NCI-H2029 (cell line): ENCODE measurements at regions not wholly inside any gene's neighbourhood (a gene's known extent, or its start where the extent isn't known, plus 50 kb on each side); places are given as distances from the start of the nearest gene placed in this dataset.
A peak's percentile ranks its signal among the peaks of the same experiment; 100 is the strongest.

Experiments used
- DNase-seq: peaks from one replicate; lab custom pipeline; 2025; lab: John Stamatoyannopoulos, UW

GRCh38 chr1:38217316-38217715 lies 170.7 kb upstream of the POU3F1 start:
- DNase-seq = no peak

GRCh38 chr1:38213646-38214434 lies 167.2 kb upstream of the POU3F1 start:
- no peak for DNase-seq

DNA sequence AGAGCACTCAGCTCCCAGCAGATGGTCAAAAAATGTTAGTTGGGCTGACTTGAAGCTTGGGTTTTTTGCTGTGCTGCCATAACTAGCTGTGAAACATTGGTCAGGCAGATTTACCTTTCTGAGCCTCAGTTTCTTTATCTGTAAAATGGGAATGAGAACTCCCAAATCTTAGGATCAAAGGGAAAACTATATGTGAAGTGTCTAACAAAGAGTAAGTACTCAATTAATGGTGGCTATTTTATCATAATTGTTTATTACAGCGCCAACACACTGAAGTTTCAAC lies 164.2 kb upstream of the POU3F1 start:
- DNase-seq = no peak

- peak; percentile 79 for DNase-seq
Observed at GRCh38 chr1:38210021-38210894, 163.7 kb upstream of the POU3F1 start.

- DNase-seq = no peak
Observed at GRCh38 chr1:38208716-38209632, 162.4 kb upstream of the POU3F1 start.

DNA sequence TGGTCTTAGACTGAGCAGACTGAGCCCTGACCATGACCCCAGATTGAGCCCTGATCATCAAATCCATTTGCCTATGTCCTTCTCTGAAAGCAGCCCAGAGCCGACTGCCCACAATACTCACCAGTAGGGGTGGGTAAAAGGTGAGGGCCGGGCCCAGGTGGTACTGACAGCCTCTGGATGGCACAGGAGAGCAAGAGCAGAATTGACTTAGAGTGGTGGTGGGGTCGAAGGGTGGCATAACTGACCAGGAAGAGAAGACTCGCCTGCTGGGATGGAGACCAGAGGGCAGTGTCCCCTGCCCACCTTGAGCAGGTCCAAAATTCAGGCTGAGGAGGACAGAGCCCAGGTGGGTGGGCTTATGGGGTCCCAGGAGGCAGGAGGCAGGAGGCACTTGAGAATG lies 161.3 kb upstream of the POU3F1 start:
- DNase-seq = no peak

DNA sequence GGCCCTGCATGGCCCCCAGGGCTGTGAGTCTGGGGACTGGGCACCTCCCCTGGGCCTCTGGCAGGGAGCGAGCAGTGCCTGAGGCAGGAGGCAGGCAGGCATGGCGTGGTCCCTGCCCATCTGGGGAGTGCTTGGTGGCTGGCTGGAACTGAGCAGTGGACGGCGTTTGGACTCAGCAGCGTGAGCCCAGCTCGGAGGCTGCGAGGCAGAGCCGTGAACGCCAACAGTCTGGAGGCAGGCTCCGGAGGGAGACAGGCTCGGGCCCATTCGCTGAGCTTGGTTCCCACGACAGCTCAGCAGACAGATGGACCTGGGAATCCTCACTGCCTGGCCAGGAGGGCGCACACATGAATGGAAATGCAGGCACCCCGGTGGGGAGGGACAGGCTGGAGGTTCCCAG lies 160.7 kb upstream of the POU3F1 start:
- DNase-seq = no peak

GRCh38 chr1:38204698-38205097 lies 158.1 kb upstream of the POU3F1 start:
- DNase-seq = no peak

GRCh38 chr1:38203441-38203840 lies 156.8 kb upstream of the POU3F1 start:
- DNase-seq = no peak

DNA sequence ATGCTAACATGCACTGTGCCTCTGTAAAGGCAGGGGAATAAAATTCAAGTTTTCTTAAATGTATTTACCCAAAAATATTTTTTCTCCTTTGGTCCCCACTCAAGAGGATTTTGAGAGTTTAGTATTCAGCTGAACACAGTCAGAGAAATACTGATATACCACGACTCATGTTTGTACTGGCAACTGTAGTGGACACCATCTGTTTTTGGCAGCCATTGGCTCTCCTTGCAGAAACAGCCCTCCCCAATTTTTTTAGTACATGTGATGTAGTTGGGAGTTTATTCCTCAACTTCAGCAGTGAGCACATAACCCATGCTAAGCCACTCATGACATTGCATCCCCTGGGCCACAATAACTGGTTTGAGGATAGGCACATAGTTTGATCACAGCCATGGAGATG lies 154.8 kb upstream of the POU3F1 start:
- no peak for DNase-seq

- DNase-seq = no peak
Observed at GRCh38 chr1:38198621-38199020, 152.0 kb upstream of the POU3F1 start.

- DNase-seq = no peak
Observed at GRCh38 chr1:38198099-38198498, 151.5 kb upstream of the POU3F1 start.

GRCh38 chr1:38197312-38198061 lies 150.9 kb upstream of the POU3F1 start:
- no peak for DNase-seq

DNA sequence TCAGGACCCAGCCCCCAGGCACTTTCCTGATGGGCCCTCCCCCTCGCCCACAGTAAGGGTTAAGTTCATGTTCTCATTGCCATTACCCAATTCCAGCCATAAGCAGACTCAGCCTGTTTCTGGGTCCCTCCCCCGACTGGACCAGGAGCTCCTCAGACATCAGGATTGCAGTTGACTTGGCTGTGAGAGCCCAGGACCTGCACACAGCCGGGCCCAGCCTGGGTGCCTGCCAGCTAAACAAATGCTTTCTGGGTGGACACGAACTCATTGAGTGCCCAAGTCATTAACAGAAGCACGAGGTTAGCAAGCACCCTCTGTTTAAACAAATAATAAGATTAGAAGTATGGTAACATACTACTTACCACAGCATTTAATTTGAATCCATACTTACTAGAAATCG lies 147.9 kb upstream of the POU3F1 start:
- peak; percentile 78 for DNase-seq

DNA sequence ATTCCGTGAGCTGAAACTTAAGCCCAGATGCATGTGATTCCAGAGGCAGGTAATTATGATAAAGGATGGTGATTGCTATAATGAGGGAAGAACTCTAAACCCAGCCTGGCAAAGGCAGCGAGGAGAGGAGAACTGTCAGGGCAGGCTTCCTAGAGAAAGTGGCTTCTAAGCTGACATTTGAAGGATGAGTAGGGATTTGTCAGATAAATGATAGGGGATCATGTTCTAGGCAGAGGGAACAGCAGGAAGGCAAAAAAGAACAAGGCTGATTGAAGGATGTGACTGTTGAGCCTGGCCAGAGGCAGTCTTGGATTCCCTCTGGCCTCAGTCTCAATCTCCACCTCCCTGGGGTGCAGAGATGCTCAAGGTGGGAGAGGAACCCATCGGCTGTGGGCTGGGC lies 146.4 kb upstream of the POU3F1 start:
- no peak for DNase-seq

DNA sequence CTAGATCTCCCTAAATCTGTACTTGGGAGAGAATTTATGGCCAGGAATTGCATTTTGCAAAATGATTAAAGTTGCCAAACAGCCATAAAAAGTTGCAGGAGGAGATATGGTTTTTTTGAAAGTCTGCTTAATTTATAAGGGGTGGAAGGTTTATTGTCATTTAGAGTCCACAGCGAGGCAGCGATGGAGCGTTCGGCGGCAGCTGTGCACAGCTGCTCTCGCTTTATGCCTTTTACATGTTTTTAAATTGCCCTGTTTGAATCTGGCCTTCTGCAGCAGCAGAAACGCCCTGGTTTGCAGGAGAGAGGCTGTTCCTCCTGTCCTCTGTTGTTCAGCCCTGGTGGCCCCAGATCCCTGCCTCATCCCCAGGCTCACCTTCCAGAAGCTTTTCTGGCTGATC lies 144.9 kb upstream of the POU3F1 start:
- DNase-seq = no peak

GRCh38 chr1:38190983-38191382 lies 144.4 kb upstream of the POU3F1 start:
- DNase-seq = no peak

GRCh38 chr1:38187552-38187951 lies 141.0 kb upstream of the POU3F1 start:
- no peak for DNase-seq

DNA sequence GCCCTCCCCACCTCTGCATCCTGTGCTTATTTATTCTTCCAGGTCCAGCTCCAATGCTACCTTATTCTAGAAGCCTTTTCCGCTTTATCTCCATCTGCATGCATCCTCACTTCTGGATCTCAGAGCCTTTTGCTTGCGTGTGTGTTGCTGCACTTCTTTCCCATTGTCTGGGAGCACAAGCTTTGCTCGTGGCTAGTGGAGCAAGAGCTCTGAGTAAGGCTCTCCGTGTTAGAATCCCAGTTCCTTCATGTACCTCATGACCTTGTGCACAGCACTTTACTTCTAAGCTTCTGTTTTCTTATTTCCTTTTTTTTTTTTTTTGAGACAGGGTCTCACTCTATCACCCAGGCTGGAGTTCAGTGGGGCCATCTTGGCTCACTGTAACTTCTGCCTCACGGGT lies 140.0 kb upstream of the POU3F1 start:
- no peak for DNase-seq

DNA sequence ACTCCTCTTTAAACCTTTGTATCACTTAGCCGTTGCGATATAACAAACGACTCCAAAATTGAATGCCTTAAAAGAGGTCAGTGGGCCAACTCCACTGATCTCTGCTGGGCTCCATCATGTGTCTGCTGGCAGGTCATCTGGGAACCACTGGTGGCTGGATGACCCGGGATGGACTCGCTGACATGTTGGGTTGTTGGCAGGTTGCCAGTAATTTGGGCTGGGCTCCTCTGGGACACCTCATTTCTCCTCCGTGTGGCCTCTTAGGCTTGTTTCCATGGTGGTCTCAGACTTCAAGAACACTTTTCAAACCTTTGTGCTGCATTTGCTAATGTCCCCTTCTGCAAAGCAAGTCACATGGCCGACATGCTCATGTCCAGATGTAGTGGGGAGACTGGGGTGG lies 139.3 kb upstream of the POU3F1 start:
- DNase-seq = no peak

DNA sequence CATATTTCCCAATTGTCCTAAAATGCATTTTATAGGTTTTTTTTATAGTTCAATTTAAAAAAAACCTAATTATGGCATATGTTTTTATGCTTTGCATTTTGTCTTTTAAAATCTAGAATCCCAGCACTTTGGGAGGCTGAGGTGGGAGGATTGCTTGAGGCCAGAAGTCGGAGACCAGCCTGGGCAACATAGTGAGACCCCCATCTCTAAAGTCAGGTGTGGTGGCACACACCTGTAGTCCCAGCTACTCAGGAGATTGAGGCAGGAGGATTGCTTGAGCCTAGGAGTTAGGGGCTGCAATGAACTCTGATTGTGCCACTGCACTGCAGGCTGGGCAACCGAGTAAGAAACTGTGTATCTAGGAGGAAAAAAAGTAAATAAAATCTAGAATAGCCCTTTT lies 137.2 kb upstream of the POU3F1 start:
- no peak for DNase-seq

GRCh38 chr1:38183096-38183495 lies 136.5 kb upstream of the POU3F1 start:
- no peak for DNase-seq
